MM.1S (cell line): ENCODE measurements at regions not wholly inside any gene's neighbourhood (a gene's known extent, or its start where the extent isn't known, plus 50 kb on each side); places are given as distances from the start of the nearest gene placed in this dataset.

Experiments used
- EZH2phosphoT487 ChIP-seq: fragments of 300-600 bp; sonication (generic); IDR thresholded peaks from 2 replicates; pipeline ENCODE4 v1.6.1; 2018; ENCODE audit warnings: antibody characterized with exemption, low read length
- TF ChIP-seq, protein P1 (sequence below): fragments of 300-600 bp; sonication (generic); IDR thresholded peaks from 2 replicates; pipeline ENCODE4 v1.5.1; 2016; ENCODE audit warnings: antibody characterized with exemption, low read length, mixed read lengths

DNA sequence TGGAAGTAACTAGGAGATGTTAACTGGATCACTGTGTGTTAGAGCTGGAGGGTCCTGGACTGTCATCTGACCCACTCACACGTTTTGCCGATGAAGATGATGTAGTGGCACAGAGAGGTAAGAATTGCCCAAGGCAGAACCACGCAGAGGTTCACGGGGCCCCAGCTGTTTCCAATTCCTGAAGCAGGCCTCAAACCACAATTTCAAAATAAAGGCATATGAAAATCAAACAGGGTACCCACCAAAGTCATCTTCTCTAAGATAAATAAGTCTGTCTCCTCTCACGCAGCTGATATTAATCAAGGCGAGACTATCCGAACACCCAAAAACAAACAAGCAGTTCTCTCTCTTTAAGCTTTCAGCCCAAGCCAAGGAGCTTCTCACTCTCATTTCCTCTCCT, 113.3 kb upstream of the JCAD start:
- TF ChIP-seq, protein P1, sequence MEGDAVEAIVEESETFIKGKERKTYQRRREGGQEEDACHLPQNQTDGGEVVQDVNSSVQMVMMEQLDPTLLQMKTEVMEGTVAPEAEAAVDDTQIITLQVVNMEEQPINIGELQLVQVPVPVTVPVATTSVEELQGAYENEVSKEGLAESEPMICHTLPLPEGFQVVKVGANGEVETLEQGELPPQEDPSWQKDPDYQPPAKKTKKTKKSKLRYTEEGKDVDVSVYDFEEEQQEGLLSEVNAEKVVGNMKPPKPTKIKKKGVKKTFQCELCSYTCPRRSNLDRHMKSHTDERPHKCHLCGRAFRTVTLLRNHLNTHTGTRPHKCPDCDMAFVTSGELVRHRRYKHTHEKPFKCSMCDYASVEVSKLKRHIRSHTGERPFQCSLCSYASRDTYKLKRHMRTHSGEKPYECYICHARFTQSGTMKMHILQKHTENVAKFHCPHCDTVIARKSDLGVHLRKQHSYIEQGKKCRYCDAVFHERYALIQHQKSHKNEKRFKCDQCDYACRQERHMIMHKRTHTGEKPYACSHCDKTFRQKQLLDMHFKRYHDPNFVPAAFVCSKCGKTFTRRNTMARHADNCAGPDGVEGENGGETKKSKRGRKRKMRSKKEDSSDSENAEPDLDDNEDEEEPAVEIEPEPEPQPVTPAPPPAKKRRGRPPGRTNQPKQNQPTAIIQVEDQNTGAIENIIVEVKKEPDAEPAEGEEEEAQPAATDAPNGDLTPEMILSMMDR = no peak
- TF ChIP-seq EZH2phosphoT487 = no peak
